Gastrocnemius medialis (tissue), 4 donors: ENCODE measurements at regions not wholly inside any gene's neighbourhood (a gene's known extent, or its start where the extent isn't known, plus 50 kb on each side); places are given as distances from the start of the nearest gene placed in this dataset.

Experiments used
- CTCF ChIP-seq, 5 experiments: fragments of 450-650 bp in 3 of 5; fragments of 200-600 bp in 2 of 5; sonication (generic) in 2 of 5; IDR thresholded peaks in 4 of 5; conservative IDR thresholded peaks in 1 of 5; 1 replicate in 4 of 5; 2 replicates in 1 of 5; pipeline ENCODE4 v1.5.1; 2016 to 2019; ENCODE audit warnings: antibody characterized with exemption in 5 of 5, mild to moderate bottlenecking in 3 of 5, moderate library complexity in 3 of 5
- POLR2A ChIP-seq, 2 donors: fragments of 450-650 bp; IDR thresholded peaks; one replicate each; pipeline ENCODE4 v1.6.1; 2017; ENCODE audit warnings: antibody characterized with exemption in 2 of 2, mild to moderate bottlenecking in 2 of 2, moderate library complexity in 2 of 2

DNA sequence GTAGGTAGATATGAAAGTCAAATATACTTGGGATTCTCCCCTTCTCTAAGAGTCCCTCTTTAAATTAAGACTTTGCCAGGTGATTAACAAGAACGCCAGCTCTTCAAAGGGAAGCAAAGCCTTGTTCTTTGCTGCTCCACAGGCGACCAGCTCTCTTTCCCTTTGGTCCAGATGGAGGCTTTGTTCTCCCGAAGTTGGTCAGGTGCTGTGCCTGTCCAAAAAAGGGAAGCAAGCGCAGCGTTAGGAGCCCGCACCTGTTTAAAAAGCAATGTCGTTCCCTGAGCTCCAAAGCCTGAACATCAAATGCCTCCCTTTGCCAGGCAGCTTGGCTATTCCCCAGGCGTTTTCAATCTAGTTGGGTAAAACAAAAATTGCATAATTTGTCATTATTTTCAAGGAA, 1913.1 kb upstream of the PIK3C3 start:
- TF ChIP-seq CTCF (IDR thresholded peaks at IDR 0.05 in 4 of 5, conservative IDR thresholded peaks at IDR 0.05 in 1 of 5) (no peak), POLR2A (IDR thresholded peaks at IDR 0.05) (no peak)
